NCI-H1417 treated with DMSO at 0.1 percent for 48 hours (cell line): ENCODE measurements at regions not wholly inside any gene's neighbourhood (a gene's known extent, or its start where the extent isn't known, plus 50 kb on each side); places are given as distances from the start of the nearest gene placed in this dataset.
"Not testable (repeated sequence)": the region's sequence is repeated elsewhere in the genome, so short reads cannot be mapped to it uniquely, and the experiment has no call there.

Source experiments
- DNase-seq: peaks from one replicate; lab custom pipeline; 2025; lab: John Stamatoyannopoulos, UW

- no peak for DNase-seq
Measured at GRCh38 chr14:43872222-43872621, 634.9 kb downstream of the FSCB start.

GRCh38 chr14:43858981-43859380 lies 648.1 kb downstream of the FSCB start:
- no peak for DNase-seq

GRCh38 chr14:43855556-43855955 lies 651.5 kb downstream of the FSCB start:
- no peak for DNase-seq

GRCh38 chr14:43853541-43853940 lies 653.5 kb downstream of the FSCB start:
- DNase-seq = no peak

- no peak for DNase-seq
Measured at GRCh38 chr14:43803076-43803689, 703.9 kb downstream of the FSCB start.

GRCh38 chr14:43795600-43796228 lies 711.4 kb downstream of the FSCB start:
- no peak for DNase-seq

- DNase-seq = no peak
Measured at GRCh38 chr14:43793579-43793978, 713.5 kb downstream of the FSCB start.

GRCh38 chr14:43792980-43793379 lies 714.1 kb downstream of the FSCB start:
- DNase-seq = no peak

- no peak for DNase-seq
Measured at GRCh38 chr14:43790681-43791080, 716.4 kb downstream of the FSCB start.

- no peak for DNase-seq
Measured at GRCh38 chr14:43789458-43789857, 717.6 kb downstream of the FSCB start.

GRCh38 chr14:43786066-43786762 lies 720.9 kb downstream of the FSCB start:
- DNase-seq = no peak

GRCh38 chr14:43784432-43784831 lies 722.7 kb downstream of the FSCB start:
- not testable (repeated sequence) for DNase-seq

- DNase-seq = no peak
Measured at GRCh38 chr14:43778937-43779639, 728.0 kb downstream of the FSCB start.

GRCh38 chr14:43778570-43778936 lies 728.5 kb downstream of the FSCB start:
- no peak for DNase-seq

- DNase-seq = no peak
Measured at GRCh38 chr14:43765474-43765873, 741.6 kb downstream of the FSCB start.

- no peak for DNase-seq
Measured at GRCh38 chr14:43764433-43764832, 742.6 kb downstream of the FSCB start.

- no peak for DNase-seq
Measured at GRCh38 chr14:43755707-43756106, 751.4 kb downstream of the FSCB start.

- DNase-seq = no peak
Measured at GRCh38 chr14:43754838-43755237, 752.2 kb downstream of the FSCB start.

- no peak for DNase-seq
Measured at GRCh38 chr14:43745746-43746145, 761.3 kb downstream of the FSCB start.

- no peak for DNase-seq
Measured at GRCh38 chr14:43735932-43736331, 771.2 kb downstream of the FSCB start.

GRCh38 chr14:43729143-43729542 lies 777.9 kb downstream of the FSCB start:
- DNase-seq = no peak

- DNase-seq = no peak
Measured at GRCh38 chr14:43706900-43707299, 800.2 kb downstream of the FSCB start.
